AML-193 (cell line): ENCODE measurements at regions not wholly inside any gene's neighbourhood (a gene's known extent, or its start where the extent isn't known, plus 50 kb on each side); places are given as distances from the start of the nearest gene placed in this dataset.
"Not testable (repeated sequence)": the region's sequence is repeated elsewhere in the genome, so short reads cannot be mapped to it uniquely, and the experiment has no call there.

Source experiments
- DNase-seq, 2 experiments: peaks; one replicate each; lab custom pipeline; 2025; lab: John Stamatoyannopoulos, UW

DNA sequence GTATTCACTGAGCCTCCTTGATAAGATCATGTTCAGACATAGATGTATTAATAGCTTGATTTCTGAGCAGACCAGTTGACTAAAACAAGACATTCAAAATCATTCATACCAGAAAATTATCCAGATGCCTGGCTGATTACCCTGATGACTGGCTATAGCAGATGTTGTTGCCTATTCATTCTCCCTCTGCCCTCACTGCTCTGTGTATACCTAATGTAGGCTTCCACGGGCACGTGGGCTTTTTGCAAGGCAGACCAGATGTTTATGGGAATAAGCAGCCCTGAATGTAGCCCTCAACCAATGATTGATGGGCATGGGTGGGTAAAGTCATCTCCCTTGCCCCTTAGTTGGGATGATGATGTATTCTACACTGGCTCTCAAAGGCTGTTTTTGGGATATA is 289.1 kb downstream of the MBD2 start:
- DNase-seq, result no peak

DNA sequence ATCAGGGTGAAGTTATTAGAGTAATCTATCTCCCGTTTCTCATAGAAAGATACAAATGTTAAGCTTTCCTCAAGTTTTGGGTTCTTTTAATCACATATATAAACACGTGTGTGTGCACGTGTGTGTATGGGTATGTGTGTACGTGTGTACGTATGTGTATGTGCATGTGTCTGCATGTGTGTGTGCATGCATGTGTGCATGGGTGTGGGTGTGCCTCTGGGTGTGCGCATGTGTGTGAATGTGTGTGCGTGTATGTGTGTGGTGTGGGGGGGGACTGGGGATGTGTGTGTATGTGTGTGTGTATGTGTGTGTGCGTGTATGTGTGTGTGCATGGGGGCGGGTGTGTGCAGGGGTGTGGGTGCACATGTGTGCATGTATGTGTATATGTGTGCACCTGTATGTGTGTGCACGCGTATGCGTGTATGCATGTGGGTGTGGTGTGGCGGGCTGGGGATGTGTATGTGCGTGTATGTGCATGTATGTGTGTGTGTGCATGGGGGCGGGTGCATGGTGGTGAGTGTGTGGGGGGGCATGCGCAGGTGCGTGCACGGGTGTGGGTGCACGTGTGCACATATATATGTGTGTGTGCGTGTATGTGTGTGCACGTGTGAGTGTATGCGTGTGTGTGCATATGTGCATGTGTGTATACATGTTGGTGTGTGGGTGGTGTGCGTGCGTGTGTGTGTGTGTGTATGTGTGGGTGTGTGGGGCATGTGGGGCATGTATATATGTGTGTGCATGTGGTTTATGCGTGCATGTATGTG is 304.0 kb downstream of the MBD2 start:
- DNase-seq, result no peak

DNA sequence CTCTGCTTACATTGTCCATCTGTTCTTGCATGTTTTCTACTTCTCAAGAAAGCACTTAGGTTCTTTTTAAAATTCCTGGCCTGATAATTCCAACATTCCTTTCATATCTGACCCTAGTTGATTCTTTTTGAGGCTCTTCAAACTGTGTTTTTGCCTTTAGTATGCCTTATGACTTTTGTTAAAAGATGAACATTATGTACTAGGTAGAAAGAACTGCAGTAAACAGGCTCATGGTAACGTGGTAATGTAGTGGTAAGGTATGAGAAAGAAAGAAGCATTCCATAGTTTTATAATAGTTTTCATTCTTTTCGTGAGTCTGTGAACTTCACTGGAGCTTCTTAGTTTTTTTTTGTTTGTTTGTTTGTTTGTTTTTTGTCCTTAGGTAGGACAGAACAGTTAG is 306.4 kb downstream of the MBD2 start:
- DNase-seq, result no peak

DNA sequence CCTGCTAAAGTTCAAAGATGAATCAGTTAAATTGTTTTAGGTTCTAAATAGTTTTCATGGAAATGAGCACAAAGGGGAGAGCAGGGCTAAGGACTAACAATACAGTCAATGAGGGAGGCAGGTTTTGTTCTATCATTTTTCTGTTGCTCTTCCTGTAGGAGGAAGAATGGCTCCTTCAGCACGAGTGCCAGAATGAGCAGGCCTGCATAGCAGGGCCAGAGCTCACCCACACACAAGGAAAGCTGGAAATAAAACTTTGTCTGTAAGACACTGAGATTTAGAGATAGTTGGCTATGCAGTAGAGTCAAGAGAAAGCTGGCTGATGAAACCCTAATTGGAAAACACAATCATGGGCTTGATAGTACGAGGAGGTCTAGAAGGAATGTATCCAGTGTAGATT is 313.3 kb downstream of the MBD2 start:
- DNase-seq, result no peak

DNA sequence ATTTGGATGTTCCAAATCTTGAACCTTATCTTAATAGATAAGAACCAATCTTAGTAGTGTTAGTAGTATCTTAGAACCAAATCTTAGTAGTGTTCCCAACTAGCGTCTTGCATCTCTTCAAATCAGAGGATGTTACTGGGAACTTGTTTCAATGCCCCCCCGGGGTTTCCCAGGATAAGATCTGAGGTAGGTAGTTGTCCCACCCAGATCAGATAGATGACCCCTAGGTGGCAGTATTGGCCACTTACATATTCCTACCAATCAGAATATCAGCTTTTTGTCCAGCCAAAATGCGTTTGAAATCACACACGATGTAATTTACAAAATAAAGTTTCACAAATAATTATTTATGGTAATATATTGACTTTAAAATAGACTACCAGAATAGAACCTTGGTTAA is 314.8 kb downstream of the MBD2 start:
- DNase-seq, result peak in 1 of 2 experiments; percentile 1

DNA sequence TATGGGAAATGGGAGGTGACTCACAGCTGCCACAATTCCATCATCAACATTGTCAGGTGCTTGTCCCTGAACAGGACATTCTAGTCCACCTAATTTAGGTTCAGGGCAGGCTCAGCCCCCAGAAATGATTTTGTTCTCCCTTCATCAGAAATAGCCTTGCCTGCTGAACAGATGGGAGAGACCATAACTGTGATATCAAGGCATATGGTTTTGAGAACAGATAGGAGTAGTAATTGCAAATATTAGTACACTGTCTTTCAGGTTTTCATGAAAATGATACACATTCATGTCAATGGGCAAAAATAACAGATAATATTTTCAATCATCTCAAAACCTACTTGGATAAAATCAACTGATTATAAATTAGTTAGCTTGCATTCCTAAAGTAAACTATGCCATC is 316.5 kb downstream of the MBD2 start:
- DNase-seq, result no peak

DNA sequence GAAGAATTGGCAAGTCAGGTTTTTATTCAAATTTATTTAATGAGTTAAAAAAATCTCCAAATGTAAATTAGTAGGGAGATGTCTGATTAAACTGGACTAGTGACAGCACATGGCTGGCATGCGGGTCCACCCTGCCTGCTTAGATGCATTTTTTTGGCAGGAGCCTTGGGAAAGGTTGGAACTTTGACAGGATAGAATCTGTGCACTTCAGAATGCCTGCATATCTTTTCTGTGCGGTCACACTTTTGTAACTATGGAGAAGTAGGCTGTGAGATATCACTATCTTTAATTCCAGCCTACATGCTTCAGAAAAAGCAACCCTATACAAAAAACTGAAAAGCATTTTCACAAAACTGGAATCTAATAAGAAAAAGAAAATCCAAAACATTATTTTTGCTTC is 317.8 kb downstream of the MBD2 start:
- DNase-seq, result no peak

DNA sequence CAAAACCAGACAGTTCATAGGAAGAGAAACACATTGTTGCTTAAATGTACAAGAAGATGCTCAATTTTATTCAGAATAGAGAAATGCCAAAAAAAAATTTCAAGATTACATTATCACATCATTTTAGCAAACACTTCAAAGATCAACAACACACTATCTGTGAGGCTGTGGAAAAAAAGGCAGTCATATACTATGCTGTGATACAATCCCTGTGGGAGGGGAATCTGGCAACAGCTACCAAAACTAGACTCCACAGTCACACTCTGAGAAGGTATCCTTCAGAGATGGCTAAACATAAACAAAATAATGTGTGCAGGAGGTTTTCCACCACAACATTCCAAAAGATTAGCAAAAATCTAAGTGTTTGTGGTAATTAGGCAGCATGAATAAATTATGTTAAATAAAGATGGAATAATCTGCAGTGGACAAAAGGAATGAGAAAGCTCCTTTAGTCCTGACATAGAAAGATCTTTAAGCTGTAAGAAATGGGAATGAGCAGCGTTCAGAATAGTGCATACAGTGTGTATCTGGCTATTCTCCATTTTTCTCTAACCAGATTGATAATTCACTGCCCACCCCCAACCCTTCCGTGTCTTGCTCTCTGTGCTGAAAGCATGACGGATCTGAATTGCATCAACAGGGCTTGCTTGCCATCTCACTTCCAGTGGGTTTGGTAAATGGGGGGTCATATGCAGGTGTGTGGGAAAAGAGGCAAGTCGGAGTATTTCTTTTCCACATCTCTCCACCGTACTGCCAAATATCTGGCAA is 329.6 kb downstream of the MBD2 start:
- DNase-seq, result no peak

DNA sequence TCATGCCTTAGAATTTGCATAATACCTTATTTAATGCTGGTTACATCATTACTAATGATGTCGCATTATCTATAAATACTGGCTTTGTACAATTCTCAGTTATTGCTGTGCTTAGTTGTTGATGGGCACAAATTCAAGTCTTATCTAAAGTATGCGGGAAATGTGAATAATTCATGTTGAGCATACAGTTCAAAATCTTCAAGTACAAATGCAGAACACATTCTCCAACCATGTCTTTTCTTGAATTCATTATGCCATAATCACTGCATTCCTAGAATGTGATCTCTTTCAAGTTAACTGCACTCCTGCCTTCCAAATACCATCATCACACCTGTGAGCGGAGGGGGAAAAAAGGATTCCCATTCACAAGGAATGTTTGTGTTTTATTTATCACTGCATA is 337.0 kb downstream of the MBD2 start:
- DNase-seq, result no peak

DNA sequence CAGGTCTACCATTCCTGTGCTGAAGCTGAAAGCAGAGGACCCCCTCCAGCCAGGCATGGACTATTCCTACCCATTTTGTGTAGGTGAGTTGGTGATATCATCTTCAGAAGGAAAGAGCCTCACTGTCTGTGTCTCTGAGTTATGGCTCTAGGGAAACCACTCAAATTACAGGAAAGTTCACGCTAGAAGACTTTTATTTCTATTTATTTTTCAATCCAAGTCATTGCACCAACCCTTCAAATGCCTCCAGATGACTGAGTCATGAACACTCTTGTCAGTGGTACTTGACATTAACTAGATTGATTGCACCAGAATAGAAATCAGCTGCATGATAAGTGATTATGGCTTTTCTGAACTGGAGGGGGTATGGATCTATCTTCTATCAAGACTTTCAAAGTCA is 338.4 kb downstream of the MBD2 start:
- no peak for DNase-seq

DNA sequence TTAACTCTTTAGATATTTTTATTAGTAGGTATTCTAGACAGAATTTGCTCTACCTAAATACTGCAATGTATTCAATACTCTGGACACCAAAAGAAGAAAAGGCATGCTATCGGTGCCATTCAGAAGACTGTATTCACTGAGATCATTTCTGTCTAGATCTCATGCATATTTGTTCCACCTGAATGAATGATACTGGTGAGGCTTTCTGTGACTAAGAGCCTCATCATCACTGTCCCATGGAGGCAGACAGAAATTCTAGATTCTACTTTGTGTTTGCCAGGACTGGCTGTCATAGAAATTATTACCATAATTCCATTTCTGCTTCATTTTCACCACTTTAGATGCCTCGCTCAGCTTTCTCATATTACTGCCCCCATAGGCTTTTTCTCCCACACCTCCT is 340.7 kb downstream of the MBD2 start:
- no peak for DNase-seq

DNA sequence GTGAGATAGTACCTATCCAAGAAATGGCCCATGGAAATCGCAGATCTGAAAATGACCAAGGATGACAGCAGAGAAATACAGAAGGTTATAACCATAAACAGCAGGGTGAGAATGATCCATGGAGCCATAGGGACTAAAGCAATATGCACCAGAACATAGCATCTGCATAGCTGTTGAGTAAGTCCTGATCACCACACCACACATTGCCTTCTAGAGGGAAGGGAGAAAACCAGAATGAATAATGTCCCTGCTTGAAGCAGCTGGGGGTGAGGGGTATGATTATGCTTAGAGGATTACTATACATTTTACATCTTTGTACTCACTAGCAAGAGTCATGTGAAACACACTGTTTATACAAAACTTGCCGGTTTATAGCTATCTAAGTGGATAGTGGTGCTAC is 350.4 kb downstream of the MBD2 start:
- no peak for DNase-seq

DNA sequence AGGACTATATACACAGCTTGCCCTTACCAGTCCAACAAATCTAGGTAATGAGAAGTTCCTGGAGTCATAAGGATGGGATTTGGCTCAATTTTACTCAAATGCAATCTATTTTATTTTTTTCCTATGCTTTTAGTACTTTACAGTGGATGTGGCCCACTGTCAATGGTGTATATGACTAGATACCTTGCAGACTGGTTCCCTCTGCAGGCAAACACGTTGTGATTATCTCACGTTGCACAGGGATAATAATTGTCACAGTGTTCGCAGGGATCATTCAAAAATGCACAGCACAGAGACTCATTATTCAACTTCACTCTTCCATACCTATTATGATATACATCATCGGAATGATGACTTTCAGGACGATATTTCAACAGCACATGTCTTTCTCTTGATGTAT is 359.7 kb downstream of the MBD2 start:
- DNase-seq, result no peak

DNA sequence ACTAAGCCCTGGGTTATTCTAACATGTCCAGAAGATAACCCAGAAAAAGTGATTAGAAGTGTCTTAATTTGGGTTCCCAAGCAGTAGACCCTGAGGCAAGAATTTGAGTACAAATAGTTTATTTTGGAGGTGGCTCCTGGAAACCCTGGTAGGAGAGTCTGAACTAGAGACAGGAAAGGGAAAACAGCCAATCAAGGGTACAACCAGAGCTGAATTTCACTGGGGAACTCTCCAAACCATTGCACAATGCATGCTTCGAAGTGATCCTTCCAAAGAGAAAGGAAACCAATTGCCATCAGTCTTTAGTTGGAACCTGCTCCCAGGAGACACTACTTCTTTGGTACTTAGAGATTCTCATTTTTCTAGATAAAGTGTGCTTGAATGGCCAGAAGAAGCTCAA is 361.5 kb downstream of the MBD2 start:
- no peak for DNase-seq

DNA sequence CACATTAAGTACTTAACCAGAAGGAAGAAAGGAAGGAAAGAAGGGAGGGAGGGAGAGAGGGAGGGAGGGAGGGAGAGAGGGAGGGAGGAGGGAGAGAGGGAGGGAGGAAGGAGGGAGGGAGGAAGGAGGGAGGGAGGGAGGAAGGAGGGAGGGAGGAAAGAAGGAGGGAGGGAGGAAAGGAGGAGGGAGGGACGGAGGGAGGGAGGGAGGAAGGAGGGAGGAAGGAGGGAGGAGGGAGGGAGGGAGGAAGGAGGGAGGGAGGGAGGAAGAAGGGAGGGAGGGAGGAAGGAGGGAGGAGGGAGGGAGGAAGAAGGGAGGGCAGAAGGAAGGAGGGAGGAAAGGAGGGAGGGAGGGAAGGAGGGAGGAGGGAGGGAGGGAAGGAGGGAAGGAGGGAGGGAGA is 363.3 kb downstream of the MBD2 start:
- DNase-seq, result no peak

DNA sequence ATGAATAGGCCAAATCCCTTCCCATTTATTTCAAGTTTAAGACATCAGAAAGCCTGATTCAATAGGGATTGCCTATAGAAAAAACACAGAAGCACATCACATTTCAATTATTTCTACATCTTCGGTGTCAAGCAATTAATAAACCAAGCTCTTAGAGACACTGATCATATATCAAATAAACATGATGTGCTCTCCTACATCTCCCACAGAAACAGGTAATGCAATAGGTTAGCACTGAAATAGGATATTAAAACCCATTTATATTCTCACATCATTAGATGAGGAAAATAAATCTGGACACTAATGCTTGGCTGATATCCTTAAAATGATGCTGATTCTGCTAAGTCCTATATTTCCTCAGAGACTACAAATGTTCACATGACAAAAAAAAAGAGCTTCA is 364.7 kb downstream of the MBD2 start:
- DNase-seq, result no peak

DNA sequence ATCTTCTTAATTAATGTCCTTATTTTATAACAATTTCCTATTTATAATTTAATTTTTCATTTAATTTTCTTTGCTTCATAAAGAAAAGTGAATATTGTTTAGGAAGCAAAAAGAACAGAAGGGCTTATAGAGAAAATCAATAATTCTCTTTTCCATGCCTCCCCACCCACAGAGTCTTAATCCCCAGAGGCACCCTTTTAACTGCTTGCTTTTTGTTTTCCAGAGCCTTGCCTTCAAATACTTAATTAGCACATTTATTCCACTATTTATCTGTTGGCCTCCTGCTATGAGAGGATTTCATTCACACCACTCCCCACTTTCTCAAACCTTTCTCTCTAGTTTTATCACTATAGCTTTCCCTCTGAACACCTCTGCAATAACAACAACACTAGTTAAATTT is 373.6 kb downstream of the MBD2 start:
- DNase-seq, result no peak

DNA sequence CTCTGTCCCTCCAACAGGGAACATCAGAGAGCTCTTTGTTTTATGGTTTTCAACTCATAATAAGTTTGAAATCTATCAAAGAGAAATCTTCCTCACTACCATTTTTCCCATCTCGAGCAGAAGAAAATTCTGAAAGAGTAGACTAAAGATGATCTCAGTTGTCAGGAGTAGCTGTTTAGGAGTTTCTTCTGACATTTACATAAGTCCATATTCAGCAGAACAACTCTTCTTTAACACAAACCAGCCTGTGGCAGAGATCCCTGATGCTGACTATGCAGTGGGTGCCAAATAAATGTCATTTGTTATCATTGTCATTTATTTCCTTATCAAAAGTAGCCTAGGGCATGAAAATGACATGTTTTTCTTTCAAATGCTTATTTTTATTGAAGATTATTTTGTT is 380.7 kb downstream of the MBD2 start:
- DNase-seq, result no peak

DNA sequence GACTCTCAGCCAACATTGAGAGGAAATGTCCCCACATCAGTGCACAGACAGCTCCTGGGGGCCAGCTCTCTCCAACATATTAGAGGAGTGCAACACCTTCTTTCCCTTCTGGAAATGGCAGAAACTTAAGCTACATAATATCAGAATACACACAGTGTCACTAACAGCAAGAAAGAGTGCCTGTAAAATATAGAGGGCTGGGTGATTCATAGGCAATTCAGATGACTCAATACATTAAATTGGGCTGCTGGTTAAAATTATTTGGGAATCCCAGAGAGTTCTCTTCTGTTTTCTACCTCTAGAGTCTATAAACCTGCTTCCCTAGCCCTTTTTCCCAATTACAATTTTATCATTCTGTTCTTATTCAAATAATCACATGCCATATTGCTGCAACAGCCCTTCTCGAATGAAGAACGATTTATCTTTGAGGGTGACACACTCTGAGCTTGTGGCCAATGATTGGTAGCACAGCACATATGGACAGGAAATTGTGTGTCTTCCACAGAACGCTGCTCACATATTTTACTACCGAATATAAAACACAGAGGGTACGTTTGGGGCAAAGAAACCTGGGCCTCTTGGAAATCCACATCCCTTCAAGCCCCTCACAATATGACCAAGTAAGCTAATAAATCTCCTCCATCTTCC is 381.2 kb downstream of the MBD2 start:
- DNase-seq, result no peak

DNA sequence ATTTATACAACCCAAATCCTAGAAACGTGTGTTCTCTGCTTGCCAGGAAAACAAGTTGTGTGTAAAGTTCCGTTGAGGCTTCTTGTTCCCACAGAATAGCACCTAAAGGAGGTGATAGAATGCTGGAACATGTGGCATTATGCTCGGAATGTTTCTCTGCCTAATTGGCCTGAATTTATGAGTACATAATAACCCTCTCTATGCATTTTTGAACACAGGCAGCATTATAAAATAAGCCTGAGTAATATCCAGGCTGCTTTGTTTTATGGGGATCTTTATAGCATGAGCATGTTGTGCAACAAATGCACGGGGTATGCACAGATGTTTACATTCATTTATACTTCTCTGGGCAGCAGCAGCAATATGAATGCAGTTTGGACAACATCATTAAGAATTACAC is 385.7 kb downstream of the MBD2 start:
- no peak for DNase-seq

DNA sequence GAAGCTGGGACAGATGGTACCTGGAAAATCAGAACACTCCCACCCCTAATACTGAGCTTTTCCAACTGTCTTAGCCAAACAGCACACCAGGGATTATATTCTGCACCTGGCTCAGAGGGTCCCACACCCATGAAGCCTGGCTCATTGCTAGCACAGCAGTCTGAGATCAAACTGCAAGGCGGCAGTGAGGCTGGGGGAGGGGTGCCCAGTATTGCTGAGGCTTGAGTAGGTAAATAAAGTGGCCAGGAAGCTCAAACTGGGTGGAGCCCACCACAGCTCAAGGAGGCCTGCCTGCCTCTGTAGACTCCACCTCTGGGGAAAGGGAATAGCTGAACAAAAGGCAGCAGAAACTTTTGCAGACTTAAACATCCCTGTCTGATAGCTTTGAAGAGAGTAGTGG is 403.3 kb downstream of the MBD2 start:
- not testable (repeated sequence) for DNase-seq

DNA sequence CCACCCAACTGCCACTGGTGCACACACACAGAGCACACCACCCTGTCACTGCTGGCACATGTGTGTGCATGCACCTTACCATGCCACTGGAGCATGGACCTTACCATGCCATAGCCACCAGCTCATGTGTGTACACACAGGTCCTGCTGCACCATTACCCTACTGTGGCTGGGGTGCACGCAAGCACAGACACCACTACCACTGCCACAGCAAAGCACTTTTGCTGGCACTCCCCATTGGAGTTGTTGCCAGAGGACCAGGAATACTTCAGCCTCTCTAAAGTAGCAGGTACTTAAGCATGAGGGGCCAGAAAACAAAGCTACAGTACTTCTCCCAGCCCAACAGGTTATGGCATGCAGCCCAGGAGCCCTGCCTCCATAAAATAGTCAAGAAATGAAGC is 404.8 kb downstream of the MBD2 start:
- no peak for DNase-seq

DNA sequence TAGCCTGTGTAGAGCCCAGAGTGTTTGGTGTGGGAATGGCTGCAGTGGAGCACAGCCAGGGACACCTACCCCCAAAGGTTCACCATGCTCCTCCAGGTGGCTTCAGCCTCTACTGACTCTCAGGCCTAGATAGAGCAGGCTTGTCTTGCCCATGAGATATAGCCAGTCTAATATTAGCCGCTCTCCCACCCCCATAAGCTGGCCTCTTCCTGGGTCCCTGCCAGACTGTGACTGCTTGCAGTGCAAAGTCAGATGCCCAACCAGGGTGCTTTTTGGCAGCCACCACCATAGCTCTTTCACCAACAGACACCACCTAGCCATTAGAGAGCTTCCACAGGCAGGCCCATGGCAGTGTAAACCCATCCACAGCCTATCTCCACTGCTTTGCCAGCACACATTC is 405.3 kb downstream of the MBD2 start:
- DNase-seq, result no peak
